GM18861 (cell line): ENCODE measurements at regions not wholly inside any gene's neighbourhood (a gene's known extent, or its start where the extent isn't known, plus 50 kb on each side); places are given as distances from the start of the nearest gene placed in this dataset.
"Not testable (repeated sequence)": the region's sequence is repeated elsewhere in the genome, so short reads cannot be mapped to it uniquely, and the experiment has no call there.

Experiments used
- ATAC-seq: cut with Tn5 transposase; IDR thresholded peaks from one replicate; pipeline ENCODE4 v1.9.1; 2021; ENCODE audit not compliant: unreplicated experiment

DNA sequence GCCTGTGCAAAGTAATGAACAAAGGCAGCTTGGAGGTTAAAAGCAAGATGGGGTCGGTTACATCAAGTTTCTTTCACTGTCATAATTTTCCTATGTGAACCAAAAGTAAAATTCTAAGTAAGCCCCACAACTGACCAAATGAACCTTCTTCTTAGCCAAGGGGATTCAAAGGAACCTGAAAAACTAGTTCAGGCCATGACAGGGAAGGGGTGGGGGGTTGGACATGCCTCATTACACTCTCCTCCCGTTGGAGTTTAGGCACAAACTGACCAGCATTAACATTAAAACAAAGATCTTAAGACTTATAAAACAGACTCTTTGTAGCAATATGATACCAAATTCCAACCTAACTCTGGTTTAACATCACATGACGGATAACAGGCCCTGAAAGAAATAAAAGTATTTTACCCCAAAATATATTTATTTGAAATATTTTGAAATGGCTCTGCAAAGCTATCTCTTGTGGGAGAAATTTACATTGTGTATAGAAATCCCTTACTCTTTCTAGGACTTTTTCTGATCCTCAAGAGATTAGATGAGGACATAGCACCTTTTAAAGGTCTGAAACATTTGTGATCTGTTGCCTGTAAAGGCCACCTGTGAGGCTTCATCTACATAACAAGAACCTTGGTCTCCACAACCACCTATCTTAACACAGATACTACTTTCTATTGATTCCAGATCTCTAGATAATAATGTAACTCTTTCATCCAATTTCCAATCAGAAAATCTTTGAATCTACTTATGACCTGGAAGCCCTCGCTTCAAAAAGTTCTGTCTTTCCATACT lies 1829.0 kb upstream of the MIR17HG start:
- ATAC-seq, result no peak

DNA sequence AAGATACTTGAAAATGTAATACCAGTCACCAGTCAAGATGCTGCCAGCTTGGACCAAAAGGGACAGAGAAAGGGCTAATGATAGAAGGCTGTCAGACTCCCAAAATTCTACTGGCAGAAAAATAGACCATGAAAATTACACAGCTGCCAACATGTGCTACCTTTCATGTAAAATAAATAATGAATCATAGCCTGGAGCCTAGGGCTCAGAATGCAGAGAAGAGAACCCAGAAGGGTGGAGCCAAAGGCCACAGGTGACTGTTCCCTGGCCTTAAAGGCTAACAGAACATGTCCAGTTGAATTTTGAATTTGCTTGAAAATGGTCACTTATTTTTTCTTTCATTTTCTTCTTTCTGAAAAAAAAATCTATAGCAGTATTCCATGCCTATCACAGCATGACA lies 1827.0 kb upstream of the MIR17HG start:
- no peak for ATAC-seq

GRCh38 chr13:89521672-89522071 lies 1825.8 kb upstream of the MIR17HG start:
- not testable (repeated sequence) for ATAC-seq

DNA sequence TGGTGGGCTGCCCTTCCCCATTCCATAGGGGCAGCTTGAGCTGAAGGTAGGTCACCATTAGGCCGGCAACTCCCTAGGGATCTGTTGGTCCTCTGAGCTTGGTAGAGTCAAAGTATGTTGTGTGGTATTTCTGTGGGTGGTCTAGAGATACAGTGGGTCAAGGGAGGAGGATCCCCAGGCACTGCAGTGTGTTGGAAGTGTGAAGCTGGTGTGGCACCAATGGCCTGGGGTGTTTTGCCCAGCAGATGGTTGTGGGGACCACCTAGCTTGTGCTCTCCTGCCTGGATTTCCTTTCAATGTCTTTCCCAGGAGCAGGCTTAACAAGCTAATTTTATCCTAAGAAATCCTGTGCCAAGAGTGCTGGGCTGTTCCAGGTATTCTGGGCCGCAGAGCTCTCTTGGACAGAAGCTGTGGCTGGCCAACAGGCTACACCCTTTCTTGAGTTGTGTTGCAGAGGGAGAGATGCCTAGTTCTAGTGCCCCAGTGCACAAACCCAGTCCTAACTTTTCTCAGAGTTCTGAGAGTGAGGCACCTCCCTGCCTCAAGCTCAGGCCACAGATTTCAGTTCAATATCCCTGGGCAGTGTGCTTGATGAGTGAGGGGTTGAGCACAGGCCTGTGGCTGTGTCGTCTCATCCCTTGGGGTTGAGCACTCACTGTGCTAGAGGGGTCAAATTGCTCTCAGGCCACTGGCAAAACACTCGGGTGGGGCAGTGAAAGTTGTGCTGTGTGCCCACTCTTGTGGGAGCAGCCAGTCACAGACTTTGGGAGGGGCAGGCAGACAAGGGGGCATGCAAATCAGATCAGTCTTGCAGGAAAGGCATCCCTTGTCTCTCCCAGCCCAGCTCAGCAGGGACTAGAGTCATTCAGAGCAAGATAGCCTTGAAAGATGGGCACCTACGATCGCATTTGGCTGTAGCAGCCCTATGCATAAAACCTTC lies 1806.1 kb upstream of the MIR17HG start:
- no peak for ATAC-seq

DNA sequence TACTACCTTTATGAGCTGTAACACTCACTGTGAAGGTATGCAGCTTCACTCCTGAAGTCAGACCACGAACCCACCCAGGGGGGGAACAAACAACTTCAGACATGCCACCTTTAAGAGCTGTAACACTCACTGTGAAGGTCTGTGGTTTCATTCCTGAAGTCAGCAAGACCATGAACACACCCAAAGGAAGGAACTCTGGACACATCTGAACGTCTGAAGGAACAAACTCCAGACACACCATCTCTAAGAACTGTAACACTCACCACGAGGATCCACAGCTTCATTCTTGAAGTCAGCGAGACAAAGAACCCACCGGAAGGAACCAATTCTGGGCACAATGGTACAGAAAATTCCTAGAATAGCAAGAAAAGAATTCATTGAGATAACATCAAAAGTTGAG lies 1796.5 kb upstream of the MIR17HG start:
- no peak for ATAC-seq

DNA sequence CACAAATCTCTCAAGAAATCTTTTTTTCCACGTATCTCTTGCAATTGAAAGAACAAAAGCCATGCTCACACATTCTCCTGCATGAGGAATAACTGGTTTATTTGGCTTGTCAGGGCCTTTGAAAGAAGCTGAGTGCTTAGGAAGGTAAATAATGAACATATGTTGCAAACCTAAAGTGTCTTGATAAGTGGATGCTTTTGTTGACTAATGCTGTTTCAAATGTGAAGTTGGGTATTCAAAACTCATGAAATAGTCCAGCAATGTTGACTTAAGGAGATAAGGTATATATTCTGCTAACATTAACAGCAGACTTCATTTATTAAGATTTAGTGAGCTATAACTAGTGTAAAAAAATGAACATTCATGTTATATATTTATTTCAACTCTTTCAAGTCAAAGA lies 1792.7 kb upstream of the MIR17HG start:
- ATAC-seq, result no peak

DNA sequence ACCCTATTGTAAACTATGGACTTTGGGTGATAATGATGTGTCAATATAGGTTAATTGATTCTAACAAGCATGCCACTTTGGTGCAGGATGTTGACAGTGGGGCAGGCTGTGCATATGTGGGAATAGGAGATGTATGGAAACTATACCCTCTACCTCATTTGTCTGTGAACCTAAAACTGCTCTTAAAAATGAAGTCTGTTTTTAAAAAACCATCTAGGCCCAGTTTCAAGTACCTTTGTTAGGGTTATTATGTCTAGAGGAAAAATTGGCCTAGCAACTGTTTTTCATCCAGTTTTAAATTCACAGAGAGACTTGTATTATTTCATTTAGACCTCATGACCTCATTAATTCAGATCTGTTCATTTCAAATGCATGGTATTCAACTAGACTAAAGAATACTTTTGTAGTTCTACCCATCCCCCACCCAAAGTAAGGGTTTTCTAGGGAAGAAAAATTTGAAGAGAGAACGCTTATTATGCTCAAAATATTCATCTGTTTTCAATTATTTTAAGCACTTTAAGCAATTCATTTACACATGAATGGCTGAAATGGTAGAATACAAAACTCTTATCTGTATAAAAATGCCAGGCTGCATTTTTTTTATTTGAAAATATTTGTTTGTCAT lies 1781.9 kb upstream of the MIR17HG start:
- ATAC-seq, result no peak

- ATAC-seq, result no peak
Measured at GRCh38 chr13:89567025-89567424, 1780.5 kb upstream of the MIR17HG start.

DNA sequence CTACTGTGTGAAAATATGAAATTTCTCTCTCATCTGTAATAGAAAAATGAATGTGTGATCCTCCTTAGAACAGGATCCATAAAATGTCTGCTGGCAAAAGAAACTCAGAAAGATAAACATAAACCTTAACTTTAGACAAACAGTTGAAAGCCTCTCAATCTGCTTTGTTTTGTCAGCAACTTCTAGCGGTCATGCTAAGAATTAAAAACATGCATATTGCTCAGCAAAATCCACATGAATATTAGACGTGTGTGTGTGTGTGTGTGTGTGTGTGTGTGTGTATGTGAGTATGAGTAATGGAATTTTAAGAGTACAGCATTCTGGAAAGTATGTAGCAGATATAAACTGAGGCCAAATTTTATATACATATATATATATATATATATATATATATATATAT lies 1779.2 kb upstream of the MIR17HG start:
- no peak for ATAC-seq

- no peak for ATAC-seq
Measured at GRCh38 chr13:89568746-89569145, 1778.7 kb upstream of the MIR17HG start.

DNA sequence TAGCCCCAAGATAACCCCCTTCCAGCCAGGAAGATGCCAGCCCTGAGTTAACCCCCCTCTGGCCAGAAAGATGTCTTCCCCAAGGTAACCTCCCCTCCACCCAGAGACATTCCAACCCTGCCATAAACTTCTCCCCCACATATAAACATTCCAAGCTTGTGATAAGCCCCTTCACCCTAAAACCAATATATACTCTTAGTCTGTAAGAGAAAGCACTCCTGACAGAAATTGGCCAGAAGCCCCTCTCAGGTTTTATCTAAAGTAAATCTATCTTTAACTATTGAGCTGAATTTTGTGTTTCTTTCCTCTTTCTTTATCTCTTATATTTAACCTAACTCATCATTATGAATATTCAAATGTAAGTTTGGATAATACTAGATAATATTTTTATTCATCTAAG lies 1775.8 kb upstream of the MIR17HG start:
- no peak for ATAC-seq

GRCh38 chr13:89574077-89574476 lies 1773.4 kb upstream of the MIR17HG start:
- ATAC-seq, result no peak

DNA sequence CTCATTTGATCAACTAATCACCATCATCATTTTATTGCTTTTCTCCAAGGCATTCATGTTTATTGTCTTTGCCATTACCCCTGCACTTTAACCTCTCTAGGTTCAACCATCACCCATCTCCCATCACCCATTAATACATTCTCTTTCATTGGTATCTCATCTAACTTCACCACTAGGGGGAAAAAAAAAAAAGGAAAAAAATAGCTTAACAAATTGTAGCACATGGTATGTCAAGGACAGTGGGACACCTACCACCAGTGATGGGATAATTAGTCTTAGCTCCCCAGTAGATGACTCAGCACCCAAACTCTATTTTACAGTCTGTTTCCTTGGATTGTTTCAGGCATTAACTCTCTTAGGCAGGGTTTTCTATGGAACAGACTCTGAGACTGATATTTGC lies 1770.2 kb upstream of the MIR17HG start:
- no peak for ATAC-seq

DNA sequence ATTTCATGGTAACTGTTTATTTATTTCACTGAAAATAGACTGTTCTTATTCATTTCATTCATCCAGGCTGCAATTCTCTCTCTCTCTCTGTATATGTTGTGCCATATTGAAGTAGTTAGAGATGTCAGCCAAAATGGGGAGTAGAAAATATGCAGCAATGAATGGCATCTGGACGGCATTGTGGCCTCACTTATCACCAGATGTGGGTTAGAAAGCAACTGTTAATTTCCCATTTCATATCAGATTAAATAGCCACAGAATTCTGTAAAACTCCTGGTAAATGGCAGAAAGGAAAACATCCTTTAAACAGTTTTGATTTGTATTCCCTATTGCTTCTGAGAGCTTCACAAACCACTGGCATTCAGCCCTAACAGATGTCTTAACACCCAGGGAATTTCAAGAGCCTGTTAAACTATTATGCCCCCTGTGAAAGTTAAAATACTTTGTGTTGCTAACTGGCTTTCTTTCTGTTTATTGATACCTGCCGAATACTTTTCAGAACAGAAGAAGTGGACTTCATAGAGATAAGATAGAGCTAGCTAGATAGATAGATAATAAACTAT lies 1763.3 kb upstream of the MIR17HG start:
- ATAC-seq, result no peak

DNA sequence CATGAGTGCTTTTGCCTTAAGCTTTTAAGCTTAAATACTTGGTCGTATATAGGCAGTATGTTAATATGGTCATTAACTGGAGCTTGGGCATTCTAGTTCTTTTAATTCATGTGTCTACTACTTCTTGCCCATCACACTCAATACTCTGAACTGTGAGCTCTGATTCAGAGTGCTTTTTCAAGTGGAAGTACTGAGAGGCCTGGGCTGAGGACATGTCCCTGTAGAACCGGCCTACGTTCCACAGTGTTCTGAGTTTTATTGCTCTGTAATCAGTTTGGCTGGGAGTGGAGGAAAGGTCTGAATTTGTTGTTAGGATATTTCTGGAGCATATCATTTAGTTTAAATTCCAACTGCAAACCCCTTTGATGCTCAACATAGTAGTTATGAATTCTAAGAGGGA lies 1744.8 kb upstream of the MIR17HG start:
- ATAC-seq, result no peak

DNA sequence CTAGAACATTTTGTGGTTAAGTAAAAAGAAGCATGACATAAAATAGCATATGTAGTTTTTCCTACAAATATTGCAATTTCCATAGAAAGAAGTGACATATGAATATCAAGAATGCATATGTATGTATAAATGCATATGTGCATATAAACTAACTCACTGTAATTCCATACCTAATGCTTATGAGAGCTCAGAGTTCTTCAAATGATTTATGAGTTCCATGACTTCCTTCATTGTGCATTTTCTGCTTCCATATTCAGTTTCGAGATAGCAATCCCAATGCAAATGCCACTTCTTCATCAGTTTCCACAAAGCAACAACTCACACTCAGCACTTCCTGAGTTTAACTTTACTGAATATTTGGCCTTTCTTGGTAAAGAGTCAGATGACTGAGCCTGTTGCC lies 1744.3 kb upstream of the MIR17HG start:
- no peak for ATAC-seq

DNA sequence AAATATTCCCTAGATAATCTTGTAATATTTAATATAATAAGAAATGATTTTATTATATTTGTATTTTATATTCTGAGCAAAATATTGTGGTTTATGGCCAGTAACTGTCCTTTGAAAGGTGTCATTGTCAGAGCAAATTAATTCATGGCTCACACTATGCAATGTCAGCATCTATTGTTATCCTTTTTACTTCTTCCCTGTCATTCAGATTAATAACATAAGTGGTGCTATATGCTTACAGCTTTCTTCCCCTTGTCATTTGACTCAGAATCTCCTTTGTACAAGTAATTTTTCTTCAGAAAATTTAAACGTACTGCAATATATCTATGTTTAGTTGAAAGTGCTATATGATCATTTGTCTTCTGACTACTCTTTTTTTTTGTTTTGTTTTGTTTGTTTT lies 1738.2 kb upstream of the MIR17HG start:
- ATAC-seq, result no peak

- ATAC-seq, result no peak
Measured at GRCh38 chr13:89610331-89610730, 1737.2 kb upstream of the MIR17HG start.

GRCh38 chr13:89610881-89611280 lies 1736.6 kb upstream of the MIR17HG start:
- no peak for ATAC-seq

DNA sequence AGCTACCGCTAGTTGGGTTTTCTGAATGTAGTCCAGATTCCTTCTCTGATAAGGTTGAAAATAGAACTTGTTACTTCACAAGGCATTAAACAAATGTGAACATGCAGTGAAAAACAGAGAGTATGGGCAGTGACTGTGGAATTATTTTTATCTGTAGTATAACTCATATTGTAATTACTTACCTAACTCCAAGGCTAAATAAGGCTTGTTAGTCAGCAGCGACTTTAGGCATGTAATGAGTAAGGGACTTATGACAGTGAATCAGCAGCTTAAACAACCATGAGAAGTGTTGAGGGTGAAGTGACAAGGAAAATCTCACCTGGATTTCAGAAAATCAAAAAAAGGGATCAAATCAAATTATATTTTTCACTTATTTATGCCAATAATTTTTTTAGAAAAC lies 1719.5 kb upstream of the MIR17HG start:
- ATAC-seq, result no peak

DNA sequence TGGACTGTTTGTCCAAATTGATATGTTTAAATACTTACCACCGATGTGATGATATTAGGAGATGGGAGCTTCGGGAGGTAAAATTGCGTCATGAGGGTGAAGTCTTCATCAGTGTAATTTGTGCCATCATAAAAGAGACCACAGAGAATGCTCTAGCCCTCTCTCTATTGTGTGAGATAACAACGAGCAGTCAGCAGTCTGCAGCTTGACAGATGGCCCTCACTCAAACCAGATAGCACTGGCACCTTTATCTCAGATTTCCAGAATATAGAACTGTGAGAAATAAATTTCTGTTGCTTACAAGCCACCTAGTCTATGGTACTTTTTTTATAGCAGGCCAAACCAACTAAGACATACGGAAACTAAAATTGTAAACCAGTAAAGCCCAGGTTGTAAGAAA lies 1718.9 kb upstream of the MIR17HG start:
- ATAC-seq, result no peak
